ENCODE measurements at regions not wholly inside any gene's neighbourhood (a gene's known extent, or its start where the extent isn't known, plus 50 kb on each side); places are given as distances from the start of the nearest gene placed in this dataset.

DNA sequence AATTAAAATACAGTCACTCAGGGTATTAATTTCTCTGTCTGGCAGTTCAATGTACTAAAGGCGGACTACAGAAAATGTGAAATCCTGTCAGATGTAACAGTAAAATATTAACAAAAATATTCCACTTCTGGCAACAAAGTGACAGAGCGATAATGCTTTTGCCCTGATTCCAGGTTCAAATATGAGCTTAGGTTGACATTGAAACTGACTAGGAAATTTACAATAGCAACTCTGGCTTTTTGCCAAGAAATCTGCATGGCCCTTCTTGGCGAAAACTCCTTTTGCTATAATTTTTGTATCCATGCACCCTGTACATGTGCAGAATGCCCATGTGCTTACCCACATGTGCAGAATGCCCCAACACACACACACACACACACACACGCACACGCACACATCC is 552.2 kb downstream of the MDFIC start:
- ATAC-seq (ENCODE audit: low FRiP score) (no peak), DNase-seq (ENCODE audit: low spot score) (no peak)
- TF ChIP-seq, protein P1, sequence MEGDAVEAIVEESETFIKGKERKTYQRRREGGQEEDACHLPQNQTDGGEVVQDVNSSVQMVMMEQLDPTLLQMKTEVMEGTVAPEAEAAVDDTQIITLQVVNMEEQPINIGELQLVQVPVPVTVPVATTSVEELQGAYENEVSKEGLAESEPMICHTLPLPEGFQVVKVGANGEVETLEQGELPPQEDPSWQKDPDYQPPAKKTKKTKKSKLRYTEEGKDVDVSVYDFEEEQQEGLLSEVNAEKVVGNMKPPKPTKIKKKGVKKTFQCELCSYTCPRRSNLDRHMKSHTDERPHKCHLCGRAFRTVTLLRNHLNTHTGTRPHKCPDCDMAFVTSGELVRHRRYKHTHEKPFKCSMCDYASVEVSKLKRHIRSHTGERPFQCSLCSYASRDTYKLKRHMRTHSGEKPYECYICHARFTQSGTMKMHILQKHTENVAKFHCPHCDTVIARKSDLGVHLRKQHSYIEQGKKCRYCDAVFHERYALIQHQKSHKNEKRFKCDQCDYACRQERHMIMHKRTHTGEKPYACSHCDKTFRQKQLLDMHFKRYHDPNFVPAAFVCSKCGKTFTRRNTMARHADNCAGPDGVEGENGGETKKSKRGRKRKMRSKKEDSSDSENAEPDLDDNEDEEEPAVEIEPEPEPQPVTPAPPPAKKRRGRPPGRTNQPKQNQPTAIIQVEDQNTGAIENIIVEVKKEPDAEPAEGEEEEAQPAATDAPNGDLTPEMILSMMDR (IDR thresholded peaks at IDR 0.05): no peak

DNA sequence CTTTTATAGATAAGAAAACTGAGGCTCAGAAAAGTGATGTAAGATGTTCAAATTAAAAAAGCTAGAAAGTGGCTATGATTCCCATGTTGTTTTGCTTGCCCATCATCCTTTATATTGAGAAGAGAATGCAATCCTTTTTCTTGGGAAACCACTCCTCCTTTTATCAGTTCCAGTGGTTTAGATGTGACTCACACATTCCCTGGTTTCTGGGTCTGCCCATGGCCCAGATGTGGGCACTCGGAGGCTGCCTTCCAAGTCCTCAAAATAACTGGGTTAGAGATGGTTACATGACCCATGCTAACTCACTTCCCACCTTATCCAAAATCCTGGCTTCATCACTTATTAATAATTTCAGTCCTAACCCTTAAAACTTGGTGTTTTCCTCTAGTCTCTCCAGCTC is 550.0 kb downstream of the MDFIC start:
- ATAC-seq (ENCODE audit: low FRiP score) (no peak), DNase-seq (ENCODE audit: low spot score) (no peak)
- TF ChIP-seq, protein P1 (IDR thresholded peaks at IDR 0.05): no peak

- no peak for ATAC-seq (ENCODE audit: low FRiP score)
These were observed 540.6 kb downstream of the MDFIC start for GRCh38 chr7:115462301-115463015.

GRCh38 chr7:115449689-115450088 is 527.8 kb downstream of the MDFIC start:
- ATAC-seq (ENCODE audit: low FRiP score) (no peak), DNase-seq (ENCODE audit: low spot score) (no peak)
- TF ChIP-seq, protein P1 (IDR thresholded peaks at IDR 0.05): no peak

More at GRCh38 chr7:115462301-115463015, 540.6 kb downstream of the MDFIC start:
- TF ChIP-seq, protein P1 (IDR thresholded peaks at IDR 0.05): no peak
- no peak for DNase-seq (ENCODE audit: low spot score)

DNA sequence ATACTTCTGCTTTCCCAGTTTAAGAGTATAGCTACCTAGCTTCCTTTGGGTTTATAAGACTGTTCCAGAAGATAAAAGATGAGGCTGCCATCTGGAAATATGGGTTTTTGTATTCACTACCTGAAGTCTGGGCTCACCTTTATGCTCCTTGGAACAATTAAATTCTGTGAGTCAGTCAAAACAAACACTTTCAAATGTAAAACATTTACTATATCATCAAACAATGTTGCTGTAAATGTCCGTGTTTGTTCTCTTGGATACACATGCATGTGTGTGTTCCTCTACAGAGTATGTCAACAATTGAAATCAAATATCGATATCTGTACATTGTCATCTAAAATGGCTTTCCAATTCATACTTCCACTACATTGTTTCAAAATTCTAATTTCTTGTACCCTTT is 525.6 kb downstream of the MDFIC start:
- DNase-seq (ENCODE audit: low spot score): no peak
- no peak for ATAC-seq (ENCODE audit: low FRiP score)
- TF ChIP-seq, protein P1 (IDR thresholded peaks at IDR 0.05): no peak

GRCh38 chr7:115441033-115441432 is 519.1 kb downstream of the MDFIC start:
- DNase-seq (ENCODE audit: low spot score) (no peak), ATAC-seq (ENCODE audit: low FRiP score) (no peak)
- TF ChIP-seq, protein P1 (IDR thresholded peaks at IDR 0.05): no peak

- DNase-seq (ENCODE audit: low spot score) (no peak), ATAC-seq (ENCODE audit: low FRiP score) (no peak)
- TF ChIP-seq, protein P1 (IDR thresholded peaks at IDR 0.05): no peak
These were observed 513.3 kb downstream of the MDFIC start for GRCh38 chr7:115435178-115435577.

All from omental fat pad (tissue), 3 donors.